Bone marrow (tissue), 2 donors: ENCODE measurements at regions not wholly inside any gene's neighbourhood (a gene's known extent, or its start where the extent isn't known, plus 50 kb on each side); places are given as distances from the start of the nearest gene placed in this dataset.

Experiments used
- DNase-seq, 2 donors: peaks; one replicate each; lab custom pipeline; 2025; lab: John Stamatoyannopoulos, UW

- DNase-seq = no peak
These were observed 209.5 kb upstream of the CPEB2 start for GRCh38 chr4:14792702-14793227.

- no peak for DNase-seq
These were observed 201.3 kb upstream of the CPEB2 start for GRCh38 chr4:14800977-14801376.

GRCh38 chr4:14802596-14802995 is 199.7 kb upstream of the CPEB2 start:
- DNase-seq = no peak

GRCh38 chr4:14807856-14808255 is 194.4 kb upstream of the CPEB2 start:
- DNase-seq = no peak

- no peak for DNase-seq
These were observed 193.1 kb upstream of the CPEB2 start for GRCh38 chr4:14809203-14809602.

- no peak for DNase-seq
These were observed 192.2 kb upstream of the CPEB2 start for GRCh38 chr4:14810121-14810520.

GRCh38 chr4:14810568-14810967 is 191.7 kb upstream of the CPEB2 start:
- no peak for DNase-seq

GRCh38 chr4:14812101-14812500 is 190.2 kb upstream of the CPEB2 start:
- no peak for DNase-seq

GRCh38 chr4:14816623-14817261 is 185.5 kb upstream of the CPEB2 start:
- no peak for DNase-seq

GRCh38 chr4:14824189-14824588 is 178.1 kb upstream of the CPEB2 start:
- DNase-seq = no peak

GRCh38 chr4:14827111-14827510 is 175.2 kb upstream of the CPEB2 start:
- DNase-seq = no peak

- DNase-seq = no peak
These were observed 172.5 kb upstream of the CPEB2 start for GRCh38 chr4:14829795-14830194.

- DNase-seq = no peak
These were observed 170.9 kb upstream of the CPEB2 start for GRCh38 chr4:14831416-14831815.

GRCh38 chr4:14833053-14833452 is 169.2 kb upstream of the CPEB2 start:
- DNase-seq = no peak

- DNase-seq = no peak
These were observed 167.9 kb upstream of the CPEB2 start for GRCh38 chr4:14834382-14834781.

GRCh38 chr4:14835288-14835687 is 167.0 kb upstream of the CPEB2 start:
- DNase-seq = no peak

- DNase-seq = no peak
These were observed 166.4 kb upstream of the CPEB2 start for GRCh38 chr4:14835708-14836425.

GRCh38 chr4:14837860-14838259 is 164.4 kb upstream of the CPEB2 start:
- no peak for DNase-seq

- no peak for DNase-seq
These were observed 160.2 kb upstream of the CPEB2 start for GRCh38 chr4:14841801-14842768.

- no peak for DNase-seq
These were observed 159.2 kb upstream of the CPEB2 start for GRCh38 chr4:14842964-14843630.

- DNase-seq = no peak
These were observed 158.2 kb upstream of the CPEB2 start for GRCh38 chr4:14844061-14844460.

GRCh38 chr4:14848229-14848628 is 154.1 kb upstream of the CPEB2 start:
- DNase-seq = no peak
